Heart left ventricle (tissue), 13 donors: ENCODE measurements at regions not wholly inside any gene's neighbourhood (a gene's known extent, or its start where the extent isn't known, plus 50 kb on each side); places are given as distances from the start of the nearest gene placed in this dataset.

Source experiments
- CTCF ChIP-seq, 12 donors: fragments of 200-600 bp; sonication (generic) in 4 of 12; IDR thresholded peaks; one replicate each; pipeline versions ENCODE4 v1.5.0 to v1.8.0; 2018 to 2022; ENCODE audit warnings: antibody characterized with exemption in 12 of 12, mild to moderate bottlenecking in 5 of 12
- POLR2A ChIP-seq, 2 donors: fragments of 450-650 bp; IDR thresholded peaks; one replicate each; pipeline ENCODE4 v1.6.1; 2017; ENCODE audit warnings: antibody characterized with exemption in 2 of 2, mild to moderate bottlenecking in 2 of 2, moderate library complexity in 2 of 2
- donor health status: ischemic (EF 13 %, LVEDD 7.1; RV severe dilation, severe dysfunction).
- donor health status: DM: no; HTN: yes; CAD: no.
- donor health status: DM: no; HTN: no; CAD: no.
- donor health status: ischemic (EF 25% LVEDD 6.9; RV normal size, moderate dysfunction).
- donor health status: ischemic (EF 25% LVEDD 5.7; RV mildly dilated, moderate dysfunction).
- donor health status: ischemic (EF 35%, LVEDD 5.7; RV mildly dilated, moderate dysfunction).
- donor health status: nonischemic (EF 11% LVEDD 7.7; RV severe dilation, severe dysfunction).
- donor health status: DM: yes; HTN: yes; CAD: no.
- donor health status: PGD.
- donor health status: ischemic (EF 29% LVEDD 5.4; RV normal size, mild dysfunction).
- donor health status: nonischemic (EF 23%, LVEDD 6.1; RV moderate dilation, normal function).

GRCh38 chr5:90326995-90327394, 82.6 kb downstream of the CETN3 start:
- TF ChIP-seq CTCF (IDR thresholded peaks at IDR 0.05): no peak
- no peak for TF ChIP-seq POLR2A (IDR thresholded peaks at IDR 0.05)
